Peyer's patch (tissue), 4 donors: ENCODE measurements at regions not wholly inside any gene's neighbourhood (a gene's known extent, or its start where the extent isn't known, plus 50 kb on each side); places are given as distances from the start of the nearest gene placed in this dataset.

Experiments
- POLR2A ChIP-seq, 2 donors: fragments of 450-650 bp; IDR thresholded peaks; one replicate each; pipeline ENCODE4 v1.5.1; 2017; ENCODE audit warnings: antibody characterized with exemption in 2 of 2, mild to moderate bottlenecking in 2 of 2, moderate library complexity in 2 of 2
- TF ChIP-seq, protein P1 (sequence below), 6 experiments: fragments of 450-650 bp in 4 of 6; fragments of 200-600 bp in 2 of 6; sonication (generic) in 1 of 6; IDR thresholded peaks; one replicate each; pipeline ENCODE4 v1.5.1; 2017 to 2019; ENCODE audit warnings: antibody characterized with exemption in 6 of 6, mild to moderate bottlenecking in 3 of 6, moderate library complexity in 1 of 6

DNA sequence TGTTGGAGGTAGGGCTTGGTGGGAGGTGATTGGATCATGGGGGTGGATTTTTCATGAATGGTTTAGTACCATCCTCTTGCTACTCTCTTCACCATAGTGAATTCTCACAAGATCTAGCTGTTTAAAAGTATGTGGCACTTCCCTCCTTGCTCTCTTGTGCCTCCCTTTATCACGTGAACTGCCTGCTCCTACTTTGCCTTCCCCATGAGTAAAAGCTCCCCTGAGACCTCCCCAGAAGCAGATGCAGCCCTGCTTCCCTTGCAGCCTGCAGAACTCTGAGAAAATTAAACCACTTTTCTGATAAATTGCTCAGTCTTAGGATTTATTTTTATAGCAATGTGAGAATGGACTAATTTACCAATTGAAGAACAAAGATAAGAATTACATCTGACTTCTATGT, 223.1 kb downstream of the RNF144A start:
- TF ChIP-seq, protein P1, sequence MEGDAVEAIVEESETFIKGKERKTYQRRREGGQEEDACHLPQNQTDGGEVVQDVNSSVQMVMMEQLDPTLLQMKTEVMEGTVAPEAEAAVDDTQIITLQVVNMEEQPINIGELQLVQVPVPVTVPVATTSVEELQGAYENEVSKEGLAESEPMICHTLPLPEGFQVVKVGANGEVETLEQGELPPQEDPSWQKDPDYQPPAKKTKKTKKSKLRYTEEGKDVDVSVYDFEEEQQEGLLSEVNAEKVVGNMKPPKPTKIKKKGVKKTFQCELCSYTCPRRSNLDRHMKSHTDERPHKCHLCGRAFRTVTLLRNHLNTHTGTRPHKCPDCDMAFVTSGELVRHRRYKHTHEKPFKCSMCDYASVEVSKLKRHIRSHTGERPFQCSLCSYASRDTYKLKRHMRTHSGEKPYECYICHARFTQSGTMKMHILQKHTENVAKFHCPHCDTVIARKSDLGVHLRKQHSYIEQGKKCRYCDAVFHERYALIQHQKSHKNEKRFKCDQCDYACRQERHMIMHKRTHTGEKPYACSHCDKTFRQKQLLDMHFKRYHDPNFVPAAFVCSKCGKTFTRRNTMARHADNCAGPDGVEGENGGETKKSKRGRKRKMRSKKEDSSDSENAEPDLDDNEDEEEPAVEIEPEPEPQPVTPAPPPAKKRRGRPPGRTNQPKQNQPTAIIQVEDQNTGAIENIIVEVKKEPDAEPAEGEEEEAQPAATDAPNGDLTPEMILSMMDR (IDR thresholded peaks at IDR 0.05): no peak
- TF ChIP-seq POLR2A (IDR thresholded peaks at IDR 0.05): no peak
